ENCODE measurements at regions not wholly inside any gene's neighbourhood (a gene's known extent, or its start where the extent isn't known, plus 50 kb on each side); places are given as distances from the start of the nearest gene placed in this dataset.

GRCh38 chr13:34857558-34858325 is 84.3 kb upstream of the NBEA start:
- TF ChIP-seq POLR2A (IDR thresholded peaks at IDR 0.05), result no peak
- TF ChIP-seq CTCF (IDR thresholded peaks at IDR 0.05), result no peak

Measured in Peyer's patch (tissue), 4 donors.